WERI-Rb-1 (cell line): ENCODE measurements at regions not wholly inside any gene's neighbourhood (a gene's known extent, or its start where the extent isn't known, plus 50 kb on each side); places are given as distances from the start of the nearest gene placed in this dataset.
"Not testable (repeated sequence)": the region's sequence is repeated elsewhere in the genome, so short reads cannot be mapped to it uniquely, and the experiment has no call there.

Experiments
- DNase-seq: peaks from one replicate; pipeline ENCODE4 v3.0.0-alpha.2; 2020
- H3K27ac ChIP-seq: fragments of 250-450 bp; sonication (Bioruptor Pico); 2 replicates; pipeline ENCODE4 v1.5.1; 2020; ENCODE audit warnings: mild to moderate bottlenecking, moderate library complexity
- H3K27me3 ChIP-seq: fragments of 250-450 bp; sonication (Bioruptor Pico); 2 replicates; pipeline ENCODE4 v1.5.1; 2021; ENCODE audit warnings: mild to moderate bottlenecking, low read depth, moderate library complexity; ENCODE audit not compliant: insufficient read depth, severe bottlenecking
- H3K36me3 ChIP-seq: fragments of 250-450 bp; sonication (Bioruptor Pico); 2 replicates; pipeline ENCODE4 v1.5.1; 2020; ENCODE audit warnings: mild to moderate bottlenecking, moderate library complexity
- H3K4me3 ChIP-seq: 2 replicates; pipeline ENCODE4 v1.5.1; 2011; ENCODE audit warnings: low read depth, mild to moderate bottlenecking, control low read depth, low read length
- H3K9me3 ChIP-seq: fragments of 250-450 bp; sonication (Bioruptor Pico); 2 replicates; pipeline ENCODE4 v1.5.1; 2021; ENCODE audit warnings: mild to moderate bottlenecking, moderate library complexity; ENCODE audit not compliant: severe bottlenecking
- CTCF ChIP-seq: IDR thresholded peaks from 2 replicates; pipeline ENCODE4 v1.5.1; 2011; ENCODE audit warnings: low read depth, mild to moderate bottlenecking, control low read depth, inconsistent platforms, low read length

- Histone ChIP-seq H3K4me3 (no peak overlapping the region), H3K27ac (no peak overlapping the region), H3K36me3 (no peaks in the 10 kb centered on the region), H3K27me3 (no peaks in the 10 kb centered on the region), H3K9me3 (no peaks in the 10 kb centered on the region)
- no peak for TF ChIP-seq CTCF
- DNase-seq: no peak
Observed at GRCh38 chr11:122002047-122002446, 114.0 kb downstream of the BLID start.

GRCh38 chr11:121999651-122000050 lies 116.4 kb downstream of the BLID start:
- H3K4me3 ChIP-seq: no peak overlapping the region
- DNase-seq: no peak
- H3K36me3 ChIP-seq: no peaks in the 10 kb centered on the region
- peaks cover 2% of the 10 kb centered on the region for H3K9me3 ChIP-seq
- TF ChIP-seq CTCF: no peak
- no peaks in the 10 kb centered on the region for H3K27me3 ChIP-seq
- no peak overlapping the region for H3K27ac ChIP-seq

GRCh38 chr11:121996574-121996973 lies 119.4 kb downstream of the BLID start:
- Histone ChIP-seq H3K27me3 (no peaks in the 10 kb centered on the region), H3K27ac (no peak overlapping the region), H3K9me3 (peaks cover 2% of the 10 kb centered on the region), H3K36me3 (no peaks in the 10 kb centered on the region), H3K4me3 (no peak overlapping the region)
- no peak for DNase-seq
- TF ChIP-seq CTCF: no peak

- DNase-seq: no peak
- Histone ChIP-seq H3K27ac (no peak overlapping the region), H3K27me3 (peaks cover 7% of the 10 kb centered on the region), H3K4me3 (no peak overlapping the region), H3K36me3 (no peaks in the 10 kb centered on the region), H3K9me3 (no peaks in the 10 kb centered on the region)
- no peak for TF ChIP-seq CTCF
Observed at GRCh38 chr11:121983901-121984300, 132.1 kb downstream of the BLID start.

- not testable (repeated sequence) for H3K4me3 ChIP-seq, H3K27ac ChIP-seq, H3K36me3 ChIP-seq, H3K27me3 ChIP-seq, H3K9me3 ChIP-seq, DNase-seq
Observed at GRCh38 chr11:121977914-121978313, 138.1 kb downstream of the BLID start.

GRCh38 chr11:121968638-121969037 lies 147.4 kb downstream of the BLID start:
- H3K27ac ChIP-seq: no peak overlapping the region
- no peak overlapping the region for H3K4me3 ChIP-seq
- H3K9me3 ChIP-seq: peaks cover 4% of the 10 kb centered on the region
- no peaks in the 10 kb centered on the region for H3K36me3 ChIP-seq
- no peak for TF ChIP-seq CTCF
- no peak for DNase-seq
- peaks cover 9% of the 10 kb centered on the region for H3K27me3 ChIP-seq
